Ecto neural progenitor cell (in vitro differentiated cells): ENCODE measurements at regions not wholly inside any gene's neighbourhood (a gene's known extent, or its start where the extent isn't known, plus 50 kb on each side); places are given as distances from the start of the nearest gene placed in this dataset.
"Not testable (repeated sequence)": the region's sequence is repeated elsewhere in the genome, so short reads cannot be mapped to it uniquely, and the experiment has no call there.

Experiments used
- DNase-seq: peaks from one replicate; pipeline ENCODE4 v3.0.0-alpha.2; 2018; ENCODE audit warnings: low spot score

GRCh38 chr12:131525795-131526508 lies 184.9 kb upstream of the SFSWAP start:
- DNase-seq, result peak; percentile 42

GRCh38 chr12:131527092-131527491 lies 183.8 kb upstream of the SFSWAP start:
- DNase-seq, result no peak

GRCh38 chr12:131527736-131528135 lies 183.2 kb upstream of the SFSWAP start:
- DNase-seq, result no peak

- DNase-seq, result peak; percentile 43
Measured at GRCh38 chr12:131528144-131528543, 182.7 kb upstream of the SFSWAP start.

GRCh38 chr12:131528667-131529066 lies 182.2 kb upstream of the SFSWAP start:
- no peak for DNase-seq

- DNase-seq, result peak; percentile 43
Measured at GRCh38 chr12:131529196-131530040, 181.5 kb upstream of the SFSWAP start.

- no peak for DNase-seq
Measured at GRCh38 chr12:131530041-131530332, 180.9 kb upstream of the SFSWAP start.

GRCh38 chr12:131530422-131530821 lies 180.5 kb upstream of the SFSWAP start:
- DNase-seq, result peak; percentile 24

GRCh38 chr12:131533139-131533538 lies 177.8 kb upstream of the SFSWAP start:
- no peak for DNase-seq

GRCh38 chr12:131535779-131536178 lies 175.1 kb upstream of the SFSWAP start:
- DNase-seq, result no peak

GRCh38 chr12:131536337-131536736 lies 174.6 kb upstream of the SFSWAP start:
- DNase-seq, result no peak

GRCh38 chr12:131536766-131537165 lies 174.1 kb upstream of the SFSWAP start:
- no peak for DNase-seq

GRCh38 chr12:131537267-131537958 lies 173.5 kb upstream of the SFSWAP start:
- no peak for DNase-seq

- DNase-seq, result no peak
Measured at GRCh38 chr12:131539381-131539780, 171.5 kb upstream of the SFSWAP start.

GRCh38 chr12:131540138-131540623 lies 170.7 kb upstream of the SFSWAP start:
- no peak for DNase-seq

- DNase-seq, result not testable (repeated sequence)
Measured at GRCh38 chr12:131541512-131541911, 169.4 kb upstream of the SFSWAP start.

GRCh38 chr12:131542351-131542750 lies 168.5 kb upstream of the SFSWAP start:
- DNase-seq, result no peak

GRCh38 chr12:131543040-131543439 lies 167.8 kb upstream of the SFSWAP start:
- DNase-seq, result no peak

GRCh38 chr12:131547555-131547954 lies 163.3 kb upstream of the SFSWAP start:
- DNase-seq, result no peak

- DNase-seq, result no peak
Measured at GRCh38 chr12:131550121-131550520, 160.8 kb upstream of the SFSWAP start.

- DNase-seq, result no peak
Measured at GRCh38 chr12:131551675-131552491, 159.0 kb upstream of the SFSWAP start.

GRCh38 chr12:131552492-131552863 lies 158.4 kb upstream of the SFSWAP start:
- DNase-seq, result no peak
